ENCODE measurements at regions not wholly inside any gene's neighbourhood (a gene's known extent, or its start where the extent isn't known, plus 50 kb on each side); places are given as distances from the start of the nearest gene placed in this dataset.

- Histone ChIP-seq H4K20me1 (replicated peaks; ENCODE audit: insufficient read depth) (no peaks in the 10 kb centered on the region), H3K79me2 (replicated peaks; ENCODE audit: insufficient read depth) (no peaks in the 10 kb centered on the region), H3K27me3 (ENCODE audit: insufficient read depth) (no peaks in the 10 kb centered on the region), H2AFZ (no peak overlapping the region), H3K36me3 (ENCODE audit: insufficient read depth) (no peaks in the 10 kb centered on the region), H3K4me3 (no peak overlapping the region), H3F3A (replicated peaks; ENCODE audit: low read depth) (no peaks in the 10 kb centered on the region), H3K9me2 (ENCODE audit: insufficient read depth) (no peaks in the 10 kb centered on the region), H3K4me1 (ENCODE audit: insufficient read depth) (no peaks in the 10 kb centered on the region), H3K27ac (ENCODE audit: low read depth) (no peak overlapping the region), H3K4me2 (no peak overlapping the region)
- H3K27me3 Mint-ChIP-seq (ENCODE audit: insufficient read depth, low read depth, poor library complexity), result no peaks in the 10 kb centered on the region
- DNase-seq (ENCODE audit: low spot score), result no peak
- no peak for TF ChIP-seq POLR2AphosphoS5 (IDR thresholded peaks at IDR 0.05; ENCODE audit: low read depth)
- TF ChIP-seq ZNF331 (CRISPR knock-in tag; IDR thresholded peaks at IDR 0.05; ENCODE audit: low read depth), result no peak
- no peak for TF ChIP-seq ZNF114 (CRISPR knock-in tag; IDR thresholded peaks at IDR 0.05)
- no peak for TF ChIP-seq EZH2 (IDR thresholded peaks at IDR 0.05; ENCODE audit: low read depth, unreplicated experiment)
- no peak for TF ChIP-seq STAT1 (IDR thresholded peaks at IDR 0.05; ENCODE audit: unreplicated experiment)
- no peak for TF ChIP-seq NANOG (IDR thresholded peaks at IDR 0.05; ENCODE audit: borderline replicate concordance)
- TF ChIP-seq CTCF (conservative IDR thresholded peaks at IDR 0.05; ENCODE audit: low read depth in 2 of 2), result no peak
- TF ChIP-seq EZH2phosphoT487 (IDR thresholded peaks at IDR 0.05; ENCODE audit: unreplicated experiment), result no peak
- no peak for TF ChIP-seq REST (IDR thresholded peaks at IDR 0.05; ENCODE audit: unreplicated experiment)
- no peak for TF ChIP-seq ETS1 (IDR thresholded peaks at IDR 0.05)
- TF ChIP-seq CREB1 (CRISPR knock-in tag; IDR thresholded peaks at IDR 0.05; ENCODE audit: low read depth), result no peak
- TF ChIP-seq JUNB (IDR thresholded peaks at IDR 0.05; ENCODE audit: unreplicated experiment), result no peak
- TF ChIP-seq ZNF462 (CRISPR knock-in tag; IDR thresholded peaks at IDR 0.05), result no peak
- no peaks in the 10 kb centered on the region for H3K4me1 Mint-ChIP-seq
- ATAC-seq, result no peak
- no peaks in the 10 kb centered on the region; the same call in 2 of the 3 replicates for H3K36me3 Mint-ChIP-seq (ENCODE audit: low read depth)
- H3K9me3 Mint-ChIP-seq, result peaks cover 81% of the 10 kb centered on the region
- no peak overlapping the region for H3K4me3 Mint-ChIP-seq
- H3K27ac Mint-ChIP-seq, result no peak overlapping the region
Measured at GRCh38 chrY:8715226-8715625, 622.0 kb upstream of the TSPY4 start.
